Astrocyte (in vitro differentiated cells and primary cell): ENCODE measurements at regions not wholly inside any gene's neighbourhood (a gene's known extent, or its start where the extent isn't known, plus 50 kb on each side); places are given as distances from the start of the nearest gene placed in this dataset.

Experiments
- DNase-seq: peaks from one replicate; pipeline ENCODE4 v3.0.0-alpha.2; 2010; ENCODE audit warnings: low read depth
- FAIRE-seq: peaks from 2 replicates; lab custom pipeline; 2011; peaks lifted over from hg19 to GRCh38; lab: Jason Lieb, UNC
- H2AFZ ChIP-seq: 2 replicates; pipeline ENCODE4 v1.6.0; 2012; ENCODE audit warnings: low read depth, low read length, inconsistent platforms
- H3K27ac ChIP-seq: 2 replicates; pipeline ENCODE4 v1.5.1; 2011; ENCODE audit warnings: low read depth, low read length, inconsistent platforms
- H3K27me3 ChIP-seq: 2 replicates; pipeline ENCODE4 v1.6.0; 2011; ENCODE audit warnings: low read length, inconsistent platforms; ENCODE audit not compliant: insufficient read depth
- H3K36me3 ChIP-seq: 2 replicates; pipeline ENCODE4 v1.5.1; 2011; ENCODE audit warnings: low read length, inconsistent platforms; ENCODE audit not compliant: insufficient read depth
- H3K4me1 ChIP-seq: 2 replicates; pipeline ENCODE4 v1.5.1; 2011; ENCODE audit warnings: low read length, inconsistent platforms; ENCODE audit not compliant: insufficient read depth
- H3K4me2 ChIP-seq: 2 replicates; pipeline ENCODE4 v1.6.0; 2012; ENCODE audit warnings: low read length, inconsistent platforms
- H3K4me3 ChIP-seq: 2 replicates; pipeline ENCODE4 v1.5.1; 2011; ENCODE audit warnings: low read depth, mild to moderate bottlenecking, low read length, inconsistent platforms; ENCODE audit not compliant: insufficient read depth
- H3K79me2 ChIP-seq: 2 replicates; pipeline ENCODE4 v1.6.0; 2012; ENCODE audit warnings: mild to moderate bottlenecking, low read length, inconsistent platforms; ENCODE audit not compliant: insufficient read depth
- H3K9ac ChIP-seq: 2 replicates; pipeline ENCODE4 v1.6.0; 2012; ENCODE audit warnings: mild to moderate bottlenecking, low read length, inconsistent platforms
- H3K9me3 ChIP-seq: 2 replicates; pipeline ENCODE4 v1.5.1; 2012; ENCODE audit warnings: low read depth, mild to moderate bottlenecking, low read length, inconsistent platforms; ENCODE audit not compliant: insufficient read depth
- H4K20me1 ChIP-seq: 2 replicates; pipeline ENCODE4 v1.6.0; 2012; ENCODE audit warnings: low read length, inconsistent platforms; ENCODE audit not compliant: insufficient read depth
- H3K27ac Mint-ChIP-seq: one replicate; pipeline ENCODE4 v1.8.0; 2021; ENCODE audit warnings: mild to moderate bottlenecking, mixed read lengths; ENCODE audit not compliant: unreplicated experiment
- H3K27me3 Mint-ChIP-seq: one replicate; pipeline ENCODE4 v1.8.0; 2021; ENCODE audit warnings: low read depth, mixed read lengths; ENCODE audit not compliant: unreplicated experiment
- H3K36me3 Mint-ChIP-seq: one replicate; pipeline ENCODE4 v1.8.0; 2021; ENCODE audit warnings: low read depth, mixed read lengths; ENCODE audit not compliant: unreplicated experiment
- H3K4me1 Mint-ChIP-seq: one replicate; pipeline ENCODE4 v1.8.0; 2021; ENCODE audit warnings: low read depth, mixed read lengths; ENCODE audit not compliant: unreplicated experiment
- H3K4me3 Mint-ChIP-seq: one replicate; pipeline ENCODE4 v1.8.0; 2021; ENCODE audit warnings: mild to moderate bottlenecking, moderate library complexity, mixed read lengths; ENCODE audit not compliant: unreplicated experiment
- H3K9me3 Mint-ChIP-seq: one replicate; pipeline ENCODE4 v1.8.0; 2021; ENCODE audit warnings: mild to moderate bottlenecking, mixed read lengths; ENCODE audit not compliant: unreplicated experiment
- EZH2 ChIP-seq: IDR thresholded peaks from 2 replicates; pipeline ENCODE4 v1.6.1; 2012; ENCODE audit warnings: mild to moderate bottlenecking, low read length, inconsistent platforms; ENCODE audit not compliant: insufficient read depth
- TF ChIP-seq, protein P1 (sequence below): IDR thresholded peaks from 2 replicates; pipeline ENCODE4 v1.5.1; 2011; ENCODE audit warnings: low read depth, mild to moderate bottlenecking, inconsistent platforms, low read length, moderate library complexity; ENCODE audit not compliant: insufficient read depth

DNA sequence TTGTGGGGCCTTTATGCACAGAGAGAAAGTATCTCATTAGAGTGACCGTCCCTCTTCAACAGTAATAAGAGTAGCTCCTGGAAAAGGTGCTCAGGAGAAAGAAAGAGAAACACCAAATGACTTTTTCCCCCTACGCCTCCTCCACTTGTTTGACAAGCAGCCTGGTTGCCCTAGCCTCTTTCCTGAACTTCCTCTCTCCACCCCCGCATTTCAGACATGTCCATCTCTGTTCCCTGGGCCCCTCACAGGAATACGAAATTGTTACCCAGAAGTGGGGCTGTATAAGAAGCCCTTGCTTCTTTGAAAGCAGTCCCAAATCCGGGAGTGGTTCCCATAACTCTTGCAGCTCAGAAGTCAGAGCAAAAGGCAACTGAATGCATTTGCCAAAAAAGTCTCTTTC, 119.6 kb upstream of the ADO start:
- Mint-ChIP-seq H3K27me3 (no peaks in the 10 kb centered on the region), H3K27ac (no peak overlapping the region), H3K9me3 (peaks cover 16% of the 10 kb centered on the region), H3K36me3 (no peaks in the 10 kb centered on the region), H3K4me1 (peaks cover 11% of the 10 kb centered on the region), H3K4me3 (no peak overlapping the region)
- no peaks in the 10 kb centered on the region for H3K4me1 ChIP-seq
- no peaks in the 10 kb centered on the region for H3K9me3 ChIP-seq
- no peaks in the 10 kb centered on the region for H3K79me2 ChIP-seq
- H3K4me3 ChIP-seq = no peak overlapping the region
- H2AFZ ChIP-seq = no peak overlapping the region
- peaks cover 4% of the 10 kb centered on the region for H3K27me3 ChIP-seq
- DNase-seq (no peak), FAIRE-seq (no peak)
- no peak overlapping the region for H3K4me2 ChIP-seq
- H3K9ac ChIP-seq = no peak overlapping the region
- no peaks in the 10 kb centered on the region for H4K20me1 ChIP-seq
- H3K27ac ChIP-seq = no peak overlapping the region
- no peak for TF ChIP-seq EZH2
- TF ChIP-seq, protein P1, sequence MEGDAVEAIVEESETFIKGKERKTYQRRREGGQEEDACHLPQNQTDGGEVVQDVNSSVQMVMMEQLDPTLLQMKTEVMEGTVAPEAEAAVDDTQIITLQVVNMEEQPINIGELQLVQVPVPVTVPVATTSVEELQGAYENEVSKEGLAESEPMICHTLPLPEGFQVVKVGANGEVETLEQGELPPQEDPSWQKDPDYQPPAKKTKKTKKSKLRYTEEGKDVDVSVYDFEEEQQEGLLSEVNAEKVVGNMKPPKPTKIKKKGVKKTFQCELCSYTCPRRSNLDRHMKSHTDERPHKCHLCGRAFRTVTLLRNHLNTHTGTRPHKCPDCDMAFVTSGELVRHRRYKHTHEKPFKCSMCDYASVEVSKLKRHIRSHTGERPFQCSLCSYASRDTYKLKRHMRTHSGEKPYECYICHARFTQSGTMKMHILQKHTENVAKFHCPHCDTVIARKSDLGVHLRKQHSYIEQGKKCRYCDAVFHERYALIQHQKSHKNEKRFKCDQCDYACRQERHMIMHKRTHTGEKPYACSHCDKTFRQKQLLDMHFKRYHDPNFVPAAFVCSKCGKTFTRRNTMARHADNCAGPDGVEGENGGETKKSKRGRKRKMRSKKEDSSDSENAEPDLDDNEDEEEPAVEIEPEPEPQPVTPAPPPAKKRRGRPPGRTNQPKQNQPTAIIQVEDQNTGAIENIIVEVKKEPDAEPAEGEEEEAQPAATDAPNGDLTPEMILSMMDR = no peak
- H3K36me3 ChIP-seq = no peaks in the 10 kb centered on the region

DNA sequence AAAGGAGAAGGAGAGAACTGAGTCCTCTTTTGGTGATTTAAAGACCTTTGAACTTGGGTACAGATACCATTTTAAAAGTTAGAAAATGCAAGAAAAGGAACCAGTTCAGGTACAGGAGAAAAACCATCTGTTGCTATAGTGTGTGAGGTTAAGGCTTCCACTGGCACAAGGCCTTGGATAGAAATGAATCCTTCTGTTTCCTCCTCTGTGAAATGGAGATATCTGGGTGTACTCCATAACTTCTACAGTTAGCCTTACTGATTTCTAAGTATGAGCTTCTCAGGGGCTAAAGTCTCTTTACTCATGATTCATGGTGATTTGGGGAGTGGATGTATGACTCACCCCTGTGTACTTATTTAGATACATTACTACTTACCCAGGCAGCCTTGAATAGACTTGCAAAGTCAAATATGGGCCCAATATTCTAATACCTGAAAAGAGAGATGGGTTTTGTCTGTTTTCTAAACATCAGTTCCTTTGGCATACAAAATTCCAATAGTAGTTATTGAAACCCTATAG, 117.2 kb upstream of the ADO start:
- Histone ChIP-seq H3K27ac (no peak overlapping the region), H3K27me3 (peaks cover 4% of the 10 kb centered on the region), H3K79me2 (no peaks in the 10 kb centered on the region), H3K4me3 (no peak overlapping the region), H3K4me2 (no peak overlapping the region), H2AFZ (no peak overlapping the region), H3K4me1 (no peaks in the 10 kb centered on the region), H3K9ac (no peak overlapping the region), H3K9me3 (no peaks in the 10 kb centered on the region), H3K36me3 (no peaks in the 10 kb centered on the region), H4K20me1 (no peaks in the 10 kb centered on the region)
- H3K27ac Mint-ChIP-seq = no peak overlapping the region
- H3K9me3 Mint-ChIP-seq = peaks cover 16% of the 10 kb centered on the region
- DNase-seq (peak; percentile 63), FAIRE-seq (no peak)
- no peaks in the 10 kb centered on the region for H3K27me3 Mint-ChIP-seq
- H3K4me1 Mint-ChIP-seq = peaks cover 5% of the 10 kb centered on the region
- H3K36me3 Mint-ChIP-seq = no peaks in the 10 kb centered on the region
- H3K4me3 Mint-ChIP-seq = no peak overlapping the region
- TF ChIP-seq, protein P1 = no peak
- no peak for TF ChIP-seq EZH2

DNA sequence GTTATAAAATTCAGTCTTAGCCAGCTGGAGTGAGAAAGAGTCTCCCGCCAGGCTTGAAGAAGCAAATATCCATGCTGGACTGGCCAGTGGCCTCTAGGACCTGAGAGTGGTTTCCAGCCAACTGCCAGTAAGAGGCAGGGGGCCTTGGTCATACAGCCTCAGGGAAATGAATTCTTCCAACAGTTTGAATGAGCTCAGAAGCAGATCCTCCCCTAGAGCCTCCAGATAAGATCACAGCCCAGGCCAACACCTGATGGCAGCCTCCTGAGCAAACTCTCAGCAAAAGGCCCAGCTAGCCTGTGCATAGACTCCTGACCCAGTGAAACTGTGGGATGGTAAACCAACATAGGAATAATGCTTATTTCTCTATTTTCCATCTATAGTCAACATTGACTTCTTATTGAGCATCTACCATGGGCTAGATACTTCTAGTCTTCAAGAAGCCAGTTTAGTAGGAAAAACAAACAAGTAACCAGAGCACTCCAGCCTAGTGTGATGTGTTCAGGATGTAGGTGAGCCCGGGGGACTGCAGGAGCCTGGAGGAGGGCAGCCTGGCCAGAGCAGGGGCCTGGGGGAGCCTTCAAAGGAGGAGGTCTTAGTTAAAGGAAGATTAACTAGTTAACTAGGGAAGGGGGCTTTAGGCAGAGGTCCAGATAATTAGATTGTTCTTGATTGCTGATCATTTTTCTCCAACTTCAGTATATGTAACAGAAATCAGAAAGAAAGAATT, 115.4 kb upstream of the ADO start:
- no peaks in the 10 kb centered on the region for H3K36me3 Mint-ChIP-seq
- no peaks in the 10 kb centered on the region for H3K36me3 ChIP-seq
- no peak overlapping the region for H3K4me3 Mint-ChIP-seq
- H3K27ac Mint-ChIP-seq = no peak overlapping the region
- no peak for TF ChIP-seq EZH2
- TF ChIP-seq, protein P1 = no peak
- no peaks in the 10 kb centered on the region for H3K79me2 ChIP-seq
- H4K20me1 ChIP-seq = no peaks in the 10 kb centered on the region
- H3K4me1 Mint-ChIP-seq = peaks cover 5% of the 10 kb centered on the region
- H3K27me3 ChIP-seq = peaks cover 4% of the 10 kb centered on the region
- DNase-seq = no peak
- peaks cover 16% of the 10 kb centered on the region for H3K9me3 Mint-ChIP-seq
- no peak overlapping the region for H3K4me3 ChIP-seq
- H3K27me3 Mint-ChIP-seq = no peaks in the 10 kb centered on the region
- no peak for FAIRE-seq
- H3K9ac ChIP-seq = no peak overlapping the region
- H3K27ac ChIP-seq = no peak overlapping the region
- H3K9me3 ChIP-seq = no peaks in the 10 kb centered on the region
- no peak overlapping the region for H2AFZ ChIP-seq
- H3K4me2 ChIP-seq = no peak overlapping the region
- no peaks in the 10 kb centered on the region for H3K4me1 ChIP-seq
